ENCODE measurements at regions not wholly inside any gene's neighbourhood (a gene's known extent, or its start where the extent isn't known, plus 50 kb on each side); places are given as distances from the start of the nearest gene placed in this dataset.

GRCh38 chr1:84069236-84069845 is 70.4 kb upstream of the TTLL7 start:
- Histone ChIP-seq H3K9me3 (ENCODE audit: control insufficient read depth, low read length) (no peaks in the 10 kb centered on the region), H3K36me3 (ENCODE audit: control insufficient read depth, insufficient read depth, low read length) (no peaks in the 10 kb centered on the region), H3K27me3 (replicated peaks; ENCODE audit: control insufficient read depth, insufficient read depth, low read length, poor library complexity, severe bottlenecking) (no peaks in the 10 kb centered on the region), H3K4me1 (ENCODE audit: control insufficient read depth, insufficient read depth, low read length, poor library complexity, severe bottlenecking) (no peaks in the 10 kb centered on the region), H3K27ac (ENCODE audit: insufficient read depth, low read length, poor library complexity, severe bottlenecking) (no peak overlapping the region), H3K4me3 (ENCODE audit: insufficient read depth, low read depth, low read length, poor library complexity, severe bottlenecking) (no peak overlapping the region)
- DNase-seq: no peak

GRCh38 chr1:84062496-84062895 is 63.6 kb upstream of the TTLL7 start:
- DNase-seq: no peak
- no peaks in the 10 kb centered on the region for H3K4me1 ChIP-seq (ENCODE audit: control insufficient read depth, insufficient read depth, low read length, poor library complexity, severe bottlenecking)
- no peak overlapping the region for H3K27ac ChIP-seq (ENCODE audit: insufficient read depth, low read length, poor library complexity, severe bottlenecking)
- no peaks in the 10 kb centered on the region for H3K36me3 ChIP-seq (ENCODE audit: control insufficient read depth, insufficient read depth, low read length)
- H3K27me3 ChIP-seq (replicated peaks; ENCODE audit: control insufficient read depth, insufficient read depth, low read length, poor library complexity, severe bottlenecking): no peaks in the 10 kb centered on the region
- H3K9me3 ChIP-seq (ENCODE audit: control insufficient read depth, low read length): no peaks in the 10 kb centered on the region
- no peak overlapping the region for H3K4me3 ChIP-seq (ENCODE audit: insufficient read depth, low read depth, low read length, poor library complexity, severe bottlenecking)

DNA sequence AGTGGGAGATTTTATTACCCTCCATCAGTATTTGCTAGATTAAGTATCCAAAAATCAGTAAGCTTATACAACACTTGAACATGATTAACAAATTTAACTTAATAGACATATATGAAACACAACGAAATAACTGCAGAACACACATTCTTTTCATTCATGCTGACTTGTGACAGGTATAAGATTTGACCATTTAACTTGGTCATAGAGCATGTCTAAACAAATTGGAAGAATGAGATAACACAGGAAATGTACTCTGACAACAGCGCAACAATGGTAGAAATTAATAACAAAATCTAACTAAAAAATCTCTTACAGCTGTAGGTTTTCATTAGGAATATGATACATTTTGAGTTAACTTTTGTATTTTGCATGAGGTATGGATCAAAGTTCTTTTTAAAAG is 62.4 kb upstream of the TTLL7 start:
- Histone ChIP-seq H3K4me1 (ENCODE audit: control insufficient read depth, insufficient read depth, low read length, poor library complexity, severe bottlenecking) (no peaks in the 10 kb centered on the region), H3K36me3 (ENCODE audit: control insufficient read depth, insufficient read depth, low read length) (no peaks in the 10 kb centered on the region), H3K4me3 (ENCODE audit: insufficient read depth, low read depth, low read length, poor library complexity, severe bottlenecking) (no peak overlapping the region), H3K9me3 (ENCODE audit: control insufficient read depth, low read length) (no peaks in the 10 kb centered on the region), H3K27me3 (replicated peaks; ENCODE audit: control insufficient read depth, insufficient read depth, low read length, poor library complexity, severe bottlenecking) (no peaks in the 10 kb centered on the region), H3K27ac (ENCODE audit: insufficient read depth, low read length, poor library complexity, severe bottlenecking) (no peak overlapping the region)
- no peak for DNase-seq

DNA sequence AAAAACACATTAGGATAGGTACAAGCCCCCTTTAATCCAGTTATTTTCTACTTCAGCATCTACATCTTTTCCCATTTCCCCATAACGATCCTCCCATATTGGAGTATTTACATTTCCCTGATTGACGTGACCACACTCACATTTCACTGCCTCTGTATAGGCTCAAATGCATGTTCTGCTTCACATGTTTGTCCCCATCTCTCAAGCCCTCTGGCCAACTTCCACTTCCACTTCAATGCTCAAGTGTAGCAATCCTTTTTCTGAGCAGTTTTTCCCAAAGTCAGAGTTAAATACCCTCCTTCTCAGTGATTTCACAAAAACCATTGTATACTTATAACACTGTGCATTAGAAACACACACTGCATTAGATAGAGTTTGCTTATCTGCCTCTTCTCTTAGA is 61.8 kb upstream of the TTLL7 start:
- no peaks in the 10 kb centered on the region for H3K27me3 ChIP-seq (replicated peaks; ENCODE audit: control insufficient read depth, insufficient read depth, low read length, poor library complexity, severe bottlenecking)
- H3K4me3 ChIP-seq (ENCODE audit: insufficient read depth, low read depth, low read length, poor library complexity, severe bottlenecking): no peak overlapping the region
- H3K9me3 ChIP-seq (ENCODE audit: control insufficient read depth, low read length): no peaks in the 10 kb centered on the region
- H3K27ac ChIP-seq (ENCODE audit: insufficient read depth, low read length, poor library complexity, severe bottlenecking): no peak overlapping the region
- DNase-seq: no peak
- H3K4me1 ChIP-seq (ENCODE audit: control insufficient read depth, insufficient read depth, low read length, poor library complexity, severe bottlenecking): no peaks in the 10 kb centered on the region
- H3K36me3 ChIP-seq (ENCODE audit: control insufficient read depth, insufficient read depth, low read length): no peaks in the 10 kb centered on the region

- Histone ChIP-seq H3K9me3 (ENCODE audit: control insufficient read depth, low read length) (no peaks in the 10 kb centered on the region), H3K4me3 (ENCODE audit: insufficient read depth, low read depth, low read length, poor library complexity, severe bottlenecking) (no peak overlapping the region), H3K36me3 (ENCODE audit: control insufficient read depth, insufficient read depth, low read length) (no peaks in the 10 kb centered on the region), H3K27ac (ENCODE audit: insufficient read depth, low read length, poor library complexity, severe bottlenecking) (no peak overlapping the region), H3K4me1 (ENCODE audit: control insufficient read depth, insufficient read depth, low read length, poor library complexity, severe bottlenecking) (no peaks in the 10 kb centered on the region), H3K27me3 (replicated peaks; ENCODE audit: control insufficient read depth, insufficient read depth, low read length, poor library complexity, severe bottlenecking) (no peaks in the 10 kb centered on the region)
- no peak for DNase-seq
Observed at GRCh38 chr1:84048820-84049219, 49.9 kb upstream of the TTLL7 start.

Measured in effector memory CD4-positive, alpha-beta T cell (primary cell).